SU-DHL-6 (cell line): ENCODE measurements at regions not wholly inside any gene's neighbourhood (a gene's known extent, or its start where the extent isn't known, plus 50 kb on each side); places are given as distances from the start of the nearest gene placed in this dataset.

Source experiments
- EZH2phosphoT487 ChIP-seq: fragments of 200-600 bp; sonication (generic), shearing (Covaris generic); conservative IDR thresholded peaks from 2 replicates; pipeline ENCODE4 v1.6.1; 2018; ENCODE audit warnings: mild to moderate bottlenecking, antibody characterized with exemption, low read length, moderate library complexity, mixed read lengths
- TF ChIP-seq, protein P1 (sequence below): fragments of 200-600 bp; sonication (generic); IDR thresholded peaks from one replicate; pipeline ENCODE4 v1.5.1; 2017; ENCODE audit warnings: antibody characterized with exemption, mild to moderate bottlenecking, low read length, moderate library complexity; ENCODE audit not compliant: insufficient read depth, poor library complexity, severe bottlenecking

DNA sequence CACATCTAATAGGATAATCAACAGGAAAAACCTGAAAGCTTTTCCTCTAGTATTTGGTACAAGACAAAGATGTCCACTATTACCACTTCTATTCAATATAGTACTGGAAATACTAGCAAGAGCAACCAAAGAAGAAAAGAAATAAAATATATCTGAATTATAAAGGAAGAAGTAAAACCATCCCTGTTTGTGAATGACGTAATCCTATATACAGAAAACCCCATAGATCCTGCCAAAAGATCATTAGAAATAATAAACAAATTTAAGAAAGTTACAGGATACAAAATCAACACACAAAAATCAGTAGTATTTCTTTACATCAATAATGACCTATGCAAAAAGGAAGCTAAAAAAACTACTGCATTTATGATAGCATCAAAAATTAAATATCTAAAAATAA, 1191.3 kb upstream of the C9orf72 start:
- TF ChIP-seq, protein P1, sequence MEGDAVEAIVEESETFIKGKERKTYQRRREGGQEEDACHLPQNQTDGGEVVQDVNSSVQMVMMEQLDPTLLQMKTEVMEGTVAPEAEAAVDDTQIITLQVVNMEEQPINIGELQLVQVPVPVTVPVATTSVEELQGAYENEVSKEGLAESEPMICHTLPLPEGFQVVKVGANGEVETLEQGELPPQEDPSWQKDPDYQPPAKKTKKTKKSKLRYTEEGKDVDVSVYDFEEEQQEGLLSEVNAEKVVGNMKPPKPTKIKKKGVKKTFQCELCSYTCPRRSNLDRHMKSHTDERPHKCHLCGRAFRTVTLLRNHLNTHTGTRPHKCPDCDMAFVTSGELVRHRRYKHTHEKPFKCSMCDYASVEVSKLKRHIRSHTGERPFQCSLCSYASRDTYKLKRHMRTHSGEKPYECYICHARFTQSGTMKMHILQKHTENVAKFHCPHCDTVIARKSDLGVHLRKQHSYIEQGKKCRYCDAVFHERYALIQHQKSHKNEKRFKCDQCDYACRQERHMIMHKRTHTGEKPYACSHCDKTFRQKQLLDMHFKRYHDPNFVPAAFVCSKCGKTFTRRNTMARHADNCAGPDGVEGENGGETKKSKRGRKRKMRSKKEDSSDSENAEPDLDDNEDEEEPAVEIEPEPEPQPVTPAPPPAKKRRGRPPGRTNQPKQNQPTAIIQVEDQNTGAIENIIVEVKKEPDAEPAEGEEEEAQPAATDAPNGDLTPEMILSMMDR, result no peak
- TF ChIP-seq EZH2phosphoT487, result no peak
